Sigmoid colon (tissue), 6 donors: ENCODE measurements at regions not wholly inside any gene's neighbourhood (a gene's known extent, or its start where the extent isn't known, plus 50 kb on each side); places are given as distances from the start of the nearest gene placed in this dataset.

Experiments
- DNase-seq: peaks from one replicate; pipeline ENCODE4 v3.0.0-alpha.2; 2019
- H3K27ac ChIP-seq, 4 donors: fragments of 200-600 bp; sonication (generic); one replicate each; pipeline ENCODE4 v1.5.1; 2016 to 2019; ENCODE audit warnings: mild to moderate bottlenecking in 1 of 4
- H3K27me3 ChIP-seq, 3 donors: fragments of 200-600 bp; sonication (generic); one replicate each; pipeline ENCODE4 v1.5.1; 2019; ENCODE audit warnings: mild to moderate bottlenecking in 1 of 3
- H3K36me3 ChIP-seq, 4 donors: fragments of 200-600 bp; sonication (generic); one replicate each; pipeline ENCODE4 v1.5.1; 2016 to 2019
- H3K4me1 ChIP-seq, 4 donors: fragments of 200-600 bp; sonication (generic); one replicate each; pipeline ENCODE4 v1.5.1; 2017 to 2019
- H3K4me3 ChIP-seq, 4 donors: fragments of 200-600 bp; sonication (generic); one replicate each; pipeline ENCODE4 v1.5.1; 2017 to 2019; ENCODE audit warnings: mild to moderate bottlenecking in 2 of 4, moderate library complexity in 1 of 4
- H3K9me3 ChIP-seq, 4 donors: fragments of 200-600 bp in 3 of 4; sonication (generic) in 3 of 4; one replicate each; pipeline versions ENCODE4 v1.5.1 to v1.6.1; 2013 to 2019
- EP300 ChIP-seq, 4 donors: sonication (generic); formaldehyde crosslinking; IDR thresholded peaks; one replicate each; pipeline ENCODE4 v1.6.1; 2017; ENCODE audit warnings: antibody characterized with exemption in 4 of 4
- POLR2A ChIP-seq, 2 donors: fragments of 450-650 bp; IDR thresholded peaks; one replicate each; pipeline ENCODE4 v1.6.1; 2016; ENCODE audit warnings: antibody characterized with exemption in 2 of 2, mild to moderate bottlenecking in 2 of 2, moderate library complexity in 2 of 2
- POLR2AphosphoS5 ChIP-seq, 4 donors: sonication (generic); formaldehyde crosslinking; IDR thresholded peaks; one replicate each; pipeline ENCODE4 v1.6.1; 2017; ENCODE audit warnings: antibody characterized with exemption in 4 of 4
- WGBS, 2 donors: extraction: QIAGEN DNeasy Blood & Tissue Kit; methylation state at CpG; one replicate each; pipeline ENCODE4 v1.1.7; 2013; 5-methylcytosine and 5-hydroxymethylcytosine counted together
- intact Hi-C: fragments of 100-400 bp; cut with DNase I; formaldehyde crosslinking; loops from one replicate; pipeline ENCODE4 v1.15.1; 2023
- TF ChIP-seq, protein P1 (sequence below), 4 experiments: fragments of 450-650 bp in 3 of 4; fragments of 200-600 bp in 1 of 4; IDR thresholded peaks; one replicate each; pipeline ENCODE4 v1.5.1; 2016 to 2019; ENCODE audit warnings: antibody characterized with exemption in 4 of 4, mild to moderate bottlenecking in 3 of 4, moderate library complexity in 2 of 4
- donor health status: healthy with polysubstance abuse.
- donor health status: healthy.

DNA sequence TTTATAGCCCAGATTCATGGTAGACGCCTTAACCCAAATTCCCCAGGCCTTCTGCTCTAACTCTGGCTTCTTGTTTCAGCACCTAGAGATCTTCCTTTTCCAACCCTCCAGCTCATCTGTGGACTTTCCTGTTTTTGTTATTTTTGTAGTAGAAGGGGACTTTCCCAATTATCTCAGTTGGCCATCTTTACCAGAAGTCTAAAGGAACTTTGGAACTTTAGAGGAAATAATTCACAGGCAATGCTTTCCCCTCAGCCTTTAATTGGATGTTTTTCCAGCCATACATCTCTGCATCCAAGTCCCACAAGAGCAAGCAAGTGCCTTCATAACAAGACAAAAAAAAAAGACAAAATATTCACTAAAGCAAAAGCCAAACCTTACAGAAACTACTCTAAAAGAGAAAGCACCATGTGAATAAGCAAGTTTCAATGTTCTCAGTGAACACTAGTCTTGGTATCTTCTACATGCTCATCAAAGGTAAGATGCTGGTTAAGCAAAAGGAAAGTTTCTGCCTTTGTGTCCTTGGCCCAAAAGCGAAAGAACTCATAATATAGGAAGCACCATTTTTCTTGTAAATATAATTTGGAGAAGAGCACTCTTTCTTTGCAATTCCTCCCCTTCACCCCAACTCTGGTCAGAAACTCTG is 377.3 kb downstream of the SETD4 start:
- Histone ChIP-seq H3K27me3 (no peaks in the 10 kb centered on the region), H3K4me1 (no peaks in the 10 kb centered on the region), H3K9me3 (no peaks in the 10 kb centered on the region), H3K27ac (no peak overlapping the region), H3K4me3 (no peak overlapping the region), H3K36me3 (no peaks in the 10 kb centered on the region)
- no peak for DNase-seq
- TF ChIP-seq POLR2A (IDR thresholded peaks at IDR 0.05) = no peak
- TF ChIP-seq POLR2AphosphoS5 (IDR thresholded peaks at IDR 0.05) = no peak
- TF ChIP-seq, protein P1, sequence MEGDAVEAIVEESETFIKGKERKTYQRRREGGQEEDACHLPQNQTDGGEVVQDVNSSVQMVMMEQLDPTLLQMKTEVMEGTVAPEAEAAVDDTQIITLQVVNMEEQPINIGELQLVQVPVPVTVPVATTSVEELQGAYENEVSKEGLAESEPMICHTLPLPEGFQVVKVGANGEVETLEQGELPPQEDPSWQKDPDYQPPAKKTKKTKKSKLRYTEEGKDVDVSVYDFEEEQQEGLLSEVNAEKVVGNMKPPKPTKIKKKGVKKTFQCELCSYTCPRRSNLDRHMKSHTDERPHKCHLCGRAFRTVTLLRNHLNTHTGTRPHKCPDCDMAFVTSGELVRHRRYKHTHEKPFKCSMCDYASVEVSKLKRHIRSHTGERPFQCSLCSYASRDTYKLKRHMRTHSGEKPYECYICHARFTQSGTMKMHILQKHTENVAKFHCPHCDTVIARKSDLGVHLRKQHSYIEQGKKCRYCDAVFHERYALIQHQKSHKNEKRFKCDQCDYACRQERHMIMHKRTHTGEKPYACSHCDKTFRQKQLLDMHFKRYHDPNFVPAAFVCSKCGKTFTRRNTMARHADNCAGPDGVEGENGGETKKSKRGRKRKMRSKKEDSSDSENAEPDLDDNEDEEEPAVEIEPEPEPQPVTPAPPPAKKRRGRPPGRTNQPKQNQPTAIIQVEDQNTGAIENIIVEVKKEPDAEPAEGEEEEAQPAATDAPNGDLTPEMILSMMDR (IDR thresholded peaks at IDR 0.05) = no peak
- TF ChIP-seq EP300 (IDR thresholded peaks at IDR 0.05) = no peak
- intact Hi-C loops = no loop called here
- 81 to 87% methylated on average over 2 of the region's 2 CpGs for WGBS, 2 donors

DNA sequence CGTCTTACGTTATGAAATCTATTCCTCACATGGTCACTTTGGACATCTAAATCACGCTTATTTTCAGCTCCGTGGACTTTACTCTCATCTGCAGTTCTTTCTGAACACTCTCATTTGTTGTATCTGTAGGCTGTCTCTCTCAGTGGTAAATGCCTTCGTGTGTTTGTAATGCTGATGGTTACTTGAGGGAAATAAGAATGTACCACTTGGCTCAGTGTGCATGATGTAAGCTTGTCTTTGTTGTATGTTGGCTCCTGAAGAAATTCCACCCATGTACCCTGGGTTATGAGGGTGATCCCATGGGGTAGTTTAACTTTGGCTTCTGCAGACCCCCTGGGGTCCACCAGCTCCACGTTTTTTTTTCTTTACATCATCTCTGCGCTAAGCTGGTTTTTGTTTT is 378.4 kb downstream of the SETD4 start:
- TF ChIP-seq POLR2A (IDR thresholded peaks at IDR 0.05) (no peak), EP300 (IDR thresholded peaks at IDR 0.05) (no peak), POLR2AphosphoS5 (IDR thresholded peaks at IDR 0.05) (no peak)
- TF ChIP-seq, protein P1 (IDR thresholded peaks at IDR 0.05) = no peak
- intact Hi-C loops = no loop called here
- 81 to 88% methylated on average over 7 of the region's 7 CpGs for WGBS, 2 donors
- H3K36me3 ChIP-seq = no peaks in the 10 kb centered on the region
- H3K4me1 ChIP-seq = no peaks in the 10 kb centered on the region
- H3K27me3 ChIP-seq = no peaks in the 10 kb centered on the region
- H3K27ac ChIP-seq = no peak overlapping the region
- no peaks in the 10 kb centered on the region for H3K9me3 ChIP-seq
- no peak for DNase-seq
- no peak overlapping the region for H3K4me3 ChIP-seq

DNA sequence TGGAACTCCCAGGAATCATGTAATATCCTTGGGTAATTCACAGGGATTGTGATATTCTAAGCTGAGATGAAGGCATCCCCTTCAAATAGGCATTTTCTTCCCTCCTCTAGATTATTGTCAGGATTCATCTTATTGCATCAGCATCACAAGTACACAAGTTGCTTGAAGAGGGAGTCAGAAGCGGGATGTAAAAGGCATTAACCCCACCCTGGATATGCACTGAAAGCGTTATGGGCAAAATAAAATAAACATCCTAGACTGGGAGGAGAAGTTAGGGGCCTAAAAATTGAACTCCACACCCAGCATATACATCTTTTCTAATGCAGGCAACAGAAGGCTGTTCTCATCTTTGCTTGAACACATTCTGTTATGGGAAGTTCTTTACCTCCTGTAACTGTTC is 381.2 kb downstream of the SETD4 start:
- Histone ChIP-seq H3K4me3 (no peak overlapping the region), H3K36me3 (no peaks in the 10 kb centered on the region), H3K4me1 (no peaks in the 10 kb centered on the region), H3K27ac (no peak overlapping the region), H3K27me3 (no peaks in the 10 kb centered on the region), H3K9me3 (no peaks in the 10 kb centered on the region)
- 79 to 80% methylated on average over 2 of the region's 2 CpGs for WGBS, 2 donors
- no peak for DNase-seq
- TF ChIP-seq POLR2AphosphoS5 (IDR thresholded peaks at IDR 0.05) = no peak
- TF ChIP-seq POLR2A (IDR thresholded peaks at IDR 0.05) = no peak
- TF ChIP-seq, protein P1 (IDR thresholded peaks at IDR 0.05) = no peak
- no peak for TF ChIP-seq EP300 (IDR thresholded peaks at IDR 0.05)
- intact Hi-C loops = no loop called here

DNA sequence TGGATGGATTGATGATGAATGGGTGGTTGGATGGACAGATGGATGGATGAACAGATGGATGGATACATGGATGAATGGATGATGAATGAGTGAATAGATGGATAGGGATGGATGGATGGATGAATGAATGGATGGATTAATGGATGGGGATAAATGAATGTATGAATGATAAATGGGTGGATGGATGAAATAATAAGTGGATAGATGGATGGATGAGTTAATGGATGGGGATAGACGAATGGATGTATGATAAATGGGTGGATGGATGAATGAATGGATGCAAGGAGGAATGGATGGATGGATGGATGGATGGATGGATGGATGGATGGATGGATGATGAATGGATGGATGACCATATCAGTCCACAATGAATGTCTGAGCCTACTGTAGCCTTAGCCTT is 381.9 kb downstream of the SETD4 start:
- no peak overlapping the region for H3K27ac ChIP-seq
- no peak overlapping the region for H3K4me3 ChIP-seq
- no peaks in the 10 kb centered on the region for H3K9me3 ChIP-seq
- intact Hi-C loops = no loop called here
- DNase-seq = no peak
- TF ChIP-seq POLR2AphosphoS5 (IDR thresholded peaks at IDR 0.05) = no peak
- TF ChIP-seq, protein P1 (IDR thresholded peaks at IDR 0.05) = no peak
- no peak for TF ChIP-seq POLR2A (IDR thresholded peaks at IDR 0.05)
- TF ChIP-seq EP300 (IDR thresholded peaks at IDR 0.05) = no peak
- whole genome bisulfite sequencing, 2 donors = 72 to 85% methylated on average over 1 of the region's 1 CpG
- H3K27me3 ChIP-seq = peaks cover 0 to 2% (median 0%) of the 10 kb centered on the region in 3 donors
- no peaks in the 10 kb centered on the region for H3K36me3 ChIP-seq
- no peaks in the 10 kb centered on the region for H3K4me1 ChIP-seq

DNA sequence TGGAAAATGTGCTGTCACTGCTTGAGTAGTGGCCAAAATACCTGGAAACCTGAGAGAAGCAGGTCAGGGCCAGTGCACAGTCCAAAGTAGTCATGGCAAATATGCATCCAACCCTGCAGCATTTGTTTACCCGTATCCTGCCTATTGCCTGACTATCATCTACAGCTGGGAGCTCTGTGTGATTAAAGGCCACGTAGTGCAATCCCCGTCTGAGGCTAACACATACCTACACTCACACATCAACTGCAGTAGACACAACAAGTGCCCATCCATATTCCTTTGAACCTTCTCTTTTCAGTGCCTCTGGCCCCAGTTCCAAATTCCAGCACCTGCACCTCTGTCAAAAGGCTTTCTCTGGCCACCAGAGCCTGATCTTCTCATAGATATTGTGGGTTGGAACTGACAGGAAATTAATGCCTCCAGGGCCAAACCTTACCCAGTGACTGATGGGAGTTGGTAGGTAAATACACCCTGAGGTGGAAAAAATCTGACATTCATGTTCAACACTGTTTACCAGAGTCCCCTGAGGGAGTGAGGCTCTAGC is 383.0 kb downstream of the SETD4 start:
- WGBS, 2 donors = 85 to 88% methylated on average over 3 of the region's 3 CpGs
- DNase-seq = no peak
- intact Hi-C loops = no loop called here
- no peaks in the 10 kb centered on the region for H3K4me1 ChIP-seq
- TF ChIP-seq, protein P1 (IDR thresholded peaks at IDR 0.05) = no peak
- TF ChIP-seq POLR2A (IDR thresholded peaks at IDR 0.05) (no peak), EP300 (IDR thresholded peaks at IDR 0.05) (no peak), POLR2AphosphoS5 (IDR thresholded peaks at IDR 0.05) (no peak)
- H3K27me3 ChIP-seq = peaks cover 0 to 5% (median 2%) of the 10 kb centered on the region in 3 donors
- no peak overlapping the region for H3K4me3 ChIP-seq
- no peaks in the 10 kb centered on the region for H3K9me3 ChIP-seq
- no peak overlapping the region for H3K27ac ChIP-seq
- H3K36me3 ChIP-seq = no peaks in the 10 kb centered on the region
